Suppressor macrophage treated with lipopolysaccharide for 1 hour (primary cell): ENCODE measurements at regions not wholly inside any gene's neighbourhood (a gene's known extent, or its start where the extent isn't known, plus 50 kb on each side); places are given as distances from the start of the nearest gene placed in this dataset.
"Not testable (repeated sequence)": the region's sequence is repeated elsewhere in the genome, so short reads cannot be mapped to it uniquely, and the experiment has no call there.

ENCODE experiments used
- DNase-seq, 3 donors: peaks; one replicate each; pipeline ENCODE4 v3.0.0-alpha.2; 2020 to 2022

DNA sequence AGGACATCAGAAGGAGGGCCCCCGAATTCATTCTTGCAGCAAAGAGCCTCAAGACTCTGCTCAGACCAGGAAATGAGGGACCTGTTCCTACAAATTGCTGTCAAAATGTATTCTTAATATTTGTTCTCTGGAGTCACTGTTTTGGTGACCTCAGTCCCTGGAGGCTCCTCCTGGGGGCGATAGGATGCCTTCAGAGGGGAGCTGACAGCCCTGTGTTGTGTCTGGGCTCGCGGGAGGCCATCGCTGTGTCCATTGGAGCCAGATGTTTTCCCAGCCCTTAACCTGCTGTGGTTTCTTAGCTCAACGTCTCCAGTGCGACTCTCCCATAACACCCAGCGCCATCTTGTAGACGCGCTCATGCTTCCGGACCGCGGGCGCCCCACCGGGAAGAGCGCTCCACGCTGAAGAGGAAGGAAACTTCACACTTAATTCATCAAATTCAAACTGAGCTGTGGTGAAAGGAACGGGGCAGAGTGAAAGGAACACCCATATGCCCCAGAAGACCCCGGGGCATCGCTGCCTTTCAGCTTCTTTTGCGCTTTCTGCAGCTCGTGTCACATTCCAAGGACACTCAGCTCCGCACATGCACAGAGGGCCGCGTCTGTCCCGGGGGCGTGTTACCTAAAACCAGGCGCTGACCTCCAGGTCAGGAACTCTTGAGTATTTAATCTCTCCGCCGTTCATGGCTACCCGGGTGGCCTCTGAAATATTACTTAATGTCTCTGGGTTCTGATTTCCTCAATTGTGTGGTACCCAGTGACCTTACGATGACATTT is 112.3 kb upstream of the GDNF start:
- DNase-seq = no peak

DNA sequence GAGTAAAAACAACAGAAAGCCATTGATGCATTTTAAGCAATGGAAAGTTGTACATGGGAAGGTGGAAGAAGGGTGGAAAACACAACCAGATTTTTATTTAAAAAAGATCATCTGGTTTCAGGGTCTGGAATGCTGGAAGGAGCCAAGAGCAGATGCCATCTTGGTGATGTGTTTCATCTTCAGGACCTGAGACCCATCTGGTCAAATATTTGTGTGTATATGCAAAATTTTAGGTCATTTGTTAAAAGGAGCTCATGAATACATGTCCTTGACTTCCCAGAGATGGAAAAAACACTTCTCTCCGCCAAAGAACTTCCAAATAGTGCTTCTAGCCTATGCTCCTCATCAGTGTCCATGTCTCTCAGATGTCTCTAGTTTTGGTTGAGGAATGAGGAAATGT is 110.6 kb upstream of the GDNF start:
- DNase-seq = no peak

DNA sequence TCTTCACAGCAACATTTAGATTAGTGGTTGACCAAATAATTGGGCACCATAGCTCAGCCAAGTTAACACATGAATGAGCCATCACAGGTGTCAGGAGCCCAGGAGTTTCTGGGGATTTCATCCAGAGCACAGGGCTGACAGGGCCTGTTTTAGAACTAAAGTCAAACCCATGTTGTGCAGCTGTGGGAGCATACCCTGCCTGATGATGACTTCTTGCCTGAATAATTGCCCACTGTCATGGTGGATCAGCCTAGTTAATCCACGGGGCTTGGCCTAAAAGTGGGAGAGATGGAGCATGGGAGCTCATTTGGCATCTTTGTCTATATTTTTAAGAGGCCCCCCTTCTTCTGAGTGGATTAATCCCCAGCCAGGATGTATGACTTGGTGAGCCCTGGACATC is 105.6 kb upstream of the GDNF start:
- DNase-seq = no peak

DNA sequence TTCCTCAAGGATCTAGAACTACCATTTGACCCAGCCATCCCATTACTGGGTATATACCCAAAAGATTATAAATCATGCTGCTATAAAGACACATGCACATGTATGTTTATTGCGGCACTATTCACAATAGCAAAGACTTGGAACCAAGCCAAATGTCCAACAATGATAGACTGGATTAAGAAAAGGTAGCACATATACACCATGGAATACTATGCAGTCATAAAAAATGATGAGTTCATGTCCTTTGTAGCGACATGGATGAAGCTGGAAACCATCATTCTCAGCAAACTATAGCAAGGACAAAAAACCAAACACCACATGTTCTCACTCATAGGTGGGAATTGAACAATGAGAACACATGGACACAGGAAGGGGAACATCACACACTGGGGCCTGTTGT is 103.3 kb upstream of the GDNF start:
- not testable (repeated sequence) for DNase-seq

DNA sequence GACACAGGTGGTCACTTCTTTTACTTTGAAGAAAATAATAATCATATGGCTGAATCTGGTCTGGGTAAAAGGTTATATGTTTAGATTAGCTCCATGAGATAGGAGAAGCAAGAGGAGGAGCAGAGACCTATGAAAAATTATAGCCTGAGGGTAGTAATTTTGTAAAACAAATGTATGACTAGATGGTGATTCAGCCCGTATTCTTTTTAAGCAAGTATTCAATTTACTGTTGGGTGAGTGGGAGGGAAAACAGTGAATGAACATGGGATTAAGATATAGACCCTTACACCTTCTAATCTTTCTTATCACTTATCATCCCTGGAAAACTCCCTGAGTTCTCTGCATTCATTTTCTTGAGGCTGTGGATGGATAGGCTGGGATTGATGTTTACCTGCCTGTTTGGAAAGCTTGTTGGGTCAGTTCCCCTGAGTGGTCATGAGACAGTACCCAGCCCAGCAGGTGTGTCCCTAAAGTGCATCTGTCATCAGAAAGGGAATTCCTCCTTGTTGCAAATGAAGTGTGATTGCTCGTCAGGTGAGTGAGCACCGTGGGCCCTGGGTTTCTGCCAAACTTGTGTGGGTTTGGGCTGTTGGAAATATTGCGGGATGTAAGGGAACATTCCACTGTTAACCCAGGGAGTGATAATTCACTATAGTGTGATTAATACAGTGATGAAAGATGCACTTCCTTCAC is 101.2 kb upstream of the GDNF start:
- DNase-seq = no peak

DNA sequence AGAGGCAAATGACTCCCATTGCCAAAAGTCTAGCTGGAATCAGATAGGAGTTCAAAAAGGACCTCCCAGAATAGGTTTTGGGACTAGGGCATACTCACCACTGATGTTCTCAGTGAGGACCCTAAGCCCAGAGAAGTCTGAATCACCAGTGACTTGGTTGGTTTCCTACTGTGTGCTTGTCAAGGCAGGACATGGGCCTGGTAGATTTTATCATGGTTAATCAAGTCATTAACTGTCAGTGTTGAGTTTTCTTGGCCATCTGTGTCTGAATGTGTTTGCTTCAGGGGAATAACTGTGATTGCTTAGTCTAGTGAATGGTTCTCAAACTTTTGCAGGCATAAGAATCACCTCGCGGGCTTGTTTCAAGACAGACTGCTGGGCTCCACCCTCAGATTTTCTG is 99.0 kb upstream of the GDNF start:
- DNase-seq = no peak

DNA sequence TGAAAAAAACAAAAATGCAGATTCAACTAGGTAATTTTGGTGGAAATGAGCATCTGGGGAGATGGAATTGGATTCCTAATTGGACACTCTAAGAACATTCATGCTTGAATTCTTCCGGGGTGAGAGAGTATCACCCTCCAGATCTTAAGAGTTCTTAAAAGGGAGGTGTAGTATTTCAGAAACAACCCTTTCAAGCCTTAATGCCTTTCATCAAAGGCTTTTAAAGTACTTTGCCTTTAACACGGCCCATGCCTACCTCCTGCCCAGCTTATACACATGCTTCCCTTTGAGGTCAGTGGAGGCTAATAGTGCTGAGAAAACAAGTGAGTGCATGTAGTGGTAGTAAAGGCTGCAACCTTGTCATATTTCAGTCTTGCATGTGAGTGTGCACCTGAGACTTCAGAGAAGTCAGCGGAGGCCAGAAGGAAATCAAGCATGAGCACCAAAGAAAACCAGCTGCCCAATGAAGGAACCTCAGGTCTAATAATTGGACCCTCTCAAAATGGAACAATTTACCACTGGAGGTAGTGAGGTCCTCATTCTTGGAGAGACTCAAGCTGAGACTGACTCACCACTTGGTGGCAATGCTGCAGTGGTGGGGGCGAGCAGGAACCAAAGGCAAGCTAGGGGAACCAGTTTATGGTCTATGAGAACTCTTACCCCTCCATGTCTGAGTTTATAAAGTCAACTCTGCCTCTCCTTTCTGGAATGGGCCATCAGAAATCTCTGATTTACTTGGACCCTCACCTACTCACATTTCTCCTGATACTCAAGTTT is 98.4 kb upstream of the GDNF start:
- no peak for DNase-seq

DNA sequence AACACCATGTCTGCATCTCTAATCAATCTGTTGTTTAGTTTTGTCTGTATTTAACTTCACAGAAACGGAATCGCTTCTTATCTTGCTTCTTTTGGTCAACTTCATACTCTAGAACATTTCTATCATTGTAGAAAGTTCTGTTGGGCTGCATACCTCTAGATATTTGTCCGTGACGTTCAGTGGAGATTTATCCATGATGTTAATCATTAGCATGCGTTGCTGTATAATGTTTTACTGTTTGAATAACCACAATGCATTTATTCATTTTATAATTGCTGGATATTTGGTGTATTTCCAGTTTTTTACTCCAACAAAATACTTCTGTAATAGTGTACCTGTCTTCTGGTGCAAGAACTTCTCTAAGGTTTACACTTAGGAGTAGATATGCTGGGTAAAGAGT is 96.2 kb upstream of the GDNF start:
- no peak for DNase-seq

DNA sequence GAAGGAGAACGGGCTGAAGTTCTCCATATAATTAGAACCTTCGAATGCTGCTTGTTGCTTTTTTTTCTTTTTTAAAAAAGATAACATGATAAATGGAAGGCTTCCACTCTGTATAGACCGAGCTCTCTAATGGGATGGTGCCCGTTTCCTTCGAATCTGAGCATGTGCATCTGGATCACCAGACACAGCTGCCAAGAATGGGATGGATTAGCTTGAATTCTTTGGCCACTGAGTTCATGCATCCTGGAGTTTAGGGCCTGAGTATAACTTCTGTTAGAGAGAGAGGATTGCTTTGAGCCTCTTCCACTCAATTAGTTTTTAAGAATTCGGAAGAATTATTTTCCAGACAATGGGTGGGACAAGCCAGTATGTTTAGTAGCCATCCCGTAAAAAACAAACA is 93.7 kb upstream of the GDNF start:
- no peak for DNase-seq

DNA sequence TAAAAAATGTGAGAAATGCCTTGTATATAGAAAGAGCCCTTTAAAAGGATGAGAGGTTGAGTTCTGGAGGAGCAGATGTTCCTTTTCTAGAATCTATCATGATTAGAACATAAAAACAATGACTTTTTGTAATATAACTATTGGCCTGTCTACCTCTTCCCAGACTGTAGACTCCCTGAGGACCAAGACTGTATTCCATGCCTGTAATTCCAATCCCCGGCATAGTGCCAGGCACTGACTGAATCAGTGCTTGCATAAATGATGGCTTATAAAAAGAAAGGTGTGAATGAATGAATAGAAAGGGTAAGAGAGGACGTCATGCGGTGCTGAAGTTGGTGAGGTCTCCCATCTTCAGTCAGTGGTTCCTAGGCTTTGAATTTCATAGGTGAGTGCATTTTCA is 92.6 kb upstream of the GDNF start:
- DNase-seq = no peak

DNA sequence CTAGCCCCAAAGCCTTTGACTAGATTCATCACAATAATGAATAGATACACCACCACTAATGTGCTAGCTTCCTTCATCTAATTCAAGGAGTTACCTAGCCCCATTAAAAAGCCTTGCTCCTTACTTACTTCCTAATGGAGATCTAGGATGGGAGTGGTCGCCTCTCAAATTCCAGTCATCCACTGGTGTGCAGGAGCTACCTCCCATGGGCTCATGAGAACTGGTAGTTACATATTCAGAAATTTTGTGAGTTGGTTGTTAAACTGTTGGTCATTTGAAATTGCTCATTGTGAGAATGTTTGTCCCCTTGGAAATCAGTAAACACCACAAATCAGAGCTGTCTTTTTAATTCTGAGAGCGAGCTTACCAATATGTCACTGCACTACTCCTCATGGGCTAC is 91.7 kb upstream of the GDNF start:
- no peak for DNase-seq

DNA sequence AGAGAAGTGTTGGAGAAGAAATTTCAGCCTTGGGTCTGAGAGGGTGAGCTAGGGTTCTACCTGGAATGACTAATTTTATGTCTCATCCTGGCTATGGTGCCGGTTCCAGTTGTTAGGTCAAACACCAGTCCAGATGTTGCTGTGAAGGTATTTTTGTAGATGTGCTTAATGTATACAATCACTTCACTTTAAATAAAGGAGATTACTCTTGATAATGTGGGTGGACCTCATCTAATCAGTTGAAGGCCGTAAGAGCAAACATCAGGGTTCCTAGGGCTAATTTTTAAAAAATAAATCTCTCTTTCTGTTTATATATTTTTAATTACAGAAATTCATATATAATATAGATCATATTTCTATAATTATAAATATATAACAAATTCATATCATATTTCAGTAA is 90.5 kb upstream of the GDNF start:
- no peak for DNase-seq

DNA sequence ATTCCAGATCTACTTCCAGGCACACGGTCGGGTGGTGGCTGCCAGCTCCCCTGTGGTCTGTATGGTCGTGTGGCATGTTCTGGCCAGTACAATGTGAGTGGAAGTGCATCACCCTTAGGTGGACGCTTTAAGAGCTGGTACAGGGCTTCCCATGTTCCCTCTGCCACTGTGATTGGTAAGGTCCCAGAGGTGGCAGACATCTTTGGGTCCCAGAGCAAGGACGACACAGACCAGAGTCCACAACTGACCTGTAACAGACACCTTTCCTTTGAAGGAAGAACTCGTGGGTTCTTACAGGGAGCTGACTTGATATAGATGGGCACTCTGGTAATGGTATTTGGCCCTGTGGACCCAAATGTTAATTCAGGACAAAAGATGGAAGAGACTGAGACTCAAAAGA is 90.0 kb upstream of the GDNF start:
- no peak for DNase-seq

DNA sequence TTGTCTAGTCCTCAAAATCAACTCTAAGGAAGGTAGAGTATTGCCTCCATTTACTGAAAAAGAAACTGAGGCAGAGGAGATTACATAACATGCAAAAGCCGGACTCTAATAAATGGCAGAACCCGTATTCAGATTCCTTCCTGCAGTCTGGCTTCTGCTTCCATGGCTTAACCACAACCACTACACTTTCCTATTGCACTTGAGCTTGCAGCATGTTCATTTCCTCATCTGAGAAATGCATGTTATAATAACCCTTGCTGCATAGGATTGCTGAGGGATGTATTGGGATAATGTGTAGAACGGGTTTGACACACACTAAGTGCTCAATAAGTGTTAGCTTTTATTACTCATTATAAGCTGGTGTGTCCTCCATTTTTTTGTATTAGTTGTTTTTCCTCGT is 87.9 kb upstream of the GDNF start:
- DNase-seq = not testable (repeated sequence)

DNA sequence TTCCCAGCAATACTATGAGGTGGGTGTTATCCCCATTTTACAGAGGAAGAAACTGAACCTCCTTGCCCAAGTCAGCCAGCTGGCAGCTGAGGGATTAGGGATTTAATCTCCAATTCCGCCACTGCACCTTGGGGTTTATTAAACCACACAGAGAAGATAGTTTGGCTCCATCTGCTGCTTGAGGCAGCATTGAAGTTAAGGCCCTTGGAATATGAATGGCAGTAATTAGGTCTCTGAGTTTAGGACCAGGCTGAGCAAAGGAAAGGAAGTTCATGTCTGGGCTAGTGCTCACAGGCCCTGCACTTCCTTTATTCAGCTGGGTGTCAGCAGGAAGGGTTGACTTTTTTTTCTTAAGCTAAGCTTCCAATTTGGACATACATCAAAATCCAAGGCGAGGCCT is 86.9 kb upstream of the GDNF start:
- DNase-seq = no peak

DNA sequence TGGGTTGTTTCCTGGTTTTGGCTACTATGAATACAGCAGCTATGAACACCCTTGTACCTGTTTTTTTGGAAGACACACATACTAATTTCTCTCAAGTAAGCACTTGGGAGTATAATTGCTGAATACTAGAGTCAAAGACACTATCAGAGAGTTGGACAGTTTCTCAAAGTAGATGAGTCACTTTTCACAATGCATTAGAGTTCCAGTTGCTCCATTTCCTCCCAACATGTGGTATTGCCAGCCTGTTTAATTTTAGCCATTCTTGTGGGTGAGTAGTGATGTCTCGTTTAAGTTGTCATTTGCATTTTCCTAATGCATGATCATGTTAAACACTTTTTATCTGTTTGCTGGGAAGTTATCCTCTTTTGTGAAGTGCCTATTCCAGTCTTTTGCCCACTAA is 81.6 kb upstream of the GDNF start:
- DNase-seq = no peak

DNA sequence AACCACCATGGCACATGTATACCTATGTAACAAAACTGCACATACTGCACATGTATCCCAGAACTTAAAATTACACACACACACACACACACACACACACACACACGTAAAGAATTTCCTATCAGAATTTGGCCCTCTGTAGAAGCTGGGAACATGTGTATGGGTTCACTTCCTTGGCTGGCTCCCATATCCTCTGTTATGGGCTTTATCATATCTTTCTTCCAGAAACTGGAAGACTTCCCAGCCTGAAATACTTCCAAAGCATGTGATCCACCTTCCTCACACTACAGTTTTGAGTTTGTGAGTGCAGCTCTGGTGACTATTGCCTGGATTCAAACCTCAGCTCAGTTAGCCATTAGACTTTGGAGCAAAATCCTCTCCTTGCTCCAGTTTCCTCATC is 78.6 kb upstream of the GDNF start:
- no peak for DNase-seq

DNA sequence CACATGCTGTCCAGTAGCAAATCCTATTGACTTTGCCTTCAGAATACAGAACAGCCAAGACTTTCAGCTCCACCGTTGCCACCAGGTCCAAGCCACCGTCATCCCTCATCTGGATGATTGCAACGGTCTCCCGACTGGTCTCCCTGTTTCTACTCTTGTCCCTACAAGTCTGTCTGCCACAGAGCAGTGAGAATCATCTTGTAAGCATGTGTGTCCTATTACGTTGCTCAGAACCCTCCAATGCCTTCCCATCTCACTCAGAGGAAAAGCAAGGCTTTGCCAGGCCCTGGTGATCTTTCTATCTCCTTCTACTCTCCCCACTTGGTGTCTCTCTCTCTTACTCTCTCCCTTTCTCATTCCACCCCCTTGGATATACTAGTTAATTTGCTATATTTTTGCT is 76.7 kb upstream of the GDNF start:
- DNase-seq = no peak

DNA sequence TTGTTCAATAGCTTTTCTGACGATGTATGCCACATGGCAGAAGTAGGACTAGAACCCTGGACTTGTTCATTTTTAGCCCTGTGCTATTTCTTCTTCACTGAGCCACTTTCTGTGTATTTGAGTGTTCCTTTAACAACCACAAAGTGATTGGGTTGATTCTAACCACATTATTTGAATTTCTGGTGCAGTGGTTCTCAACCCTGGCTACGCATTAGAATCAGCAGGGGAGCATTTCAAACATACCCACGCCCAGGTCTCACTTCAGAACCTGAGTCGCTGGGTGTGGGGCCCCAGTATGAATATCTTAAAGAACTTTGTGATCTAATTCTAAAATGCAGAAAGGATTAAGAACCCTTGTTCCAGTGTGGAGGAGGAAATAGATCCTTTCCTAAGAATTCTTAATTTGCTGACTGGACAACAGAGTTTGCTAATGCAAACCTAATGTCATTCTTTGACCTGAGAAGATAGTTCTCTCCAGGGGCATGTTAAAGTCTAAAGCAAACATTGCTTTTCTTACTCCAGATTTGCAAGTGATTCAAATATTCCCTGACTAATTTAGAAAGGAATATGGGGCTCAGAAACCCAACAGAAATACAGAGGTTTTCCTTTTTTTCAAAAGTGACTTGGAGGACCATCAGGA is 75.4 kb upstream of the GDNF start:
- DNase-seq = no peak

DNA sequence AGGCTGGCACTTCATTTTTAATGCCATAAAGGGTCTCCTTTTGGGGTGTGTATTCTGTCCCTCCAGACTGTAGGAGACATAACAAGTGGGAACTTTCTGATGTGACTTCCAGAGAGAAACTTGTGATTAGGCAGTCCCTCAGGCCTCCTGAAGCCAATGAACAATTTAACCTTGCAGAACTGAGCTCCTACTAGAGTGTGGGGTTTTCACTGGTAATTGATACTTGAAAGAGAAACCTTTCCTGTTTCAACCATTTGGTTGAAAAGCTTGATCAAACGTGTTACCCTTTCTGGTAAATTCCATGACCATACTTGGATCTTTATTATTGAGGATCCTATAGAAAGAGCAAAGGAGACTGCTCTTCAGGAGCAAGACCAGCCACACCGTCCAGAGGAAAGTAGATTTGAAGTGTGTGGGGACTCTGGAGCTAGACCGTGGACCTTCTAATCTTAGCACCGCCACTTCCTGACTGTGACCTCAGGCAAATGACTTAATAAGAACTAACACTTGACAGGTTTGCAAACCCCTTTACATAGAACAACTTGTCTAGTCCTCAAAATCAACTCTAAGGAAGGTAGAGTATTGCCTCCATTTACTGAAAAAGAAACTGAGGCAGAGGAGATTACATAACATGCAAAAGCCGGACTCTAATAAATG is 69.9 kb upstream of the GDNF start:
- not testable (repeated sequence) for DNase-seq

DNA sequence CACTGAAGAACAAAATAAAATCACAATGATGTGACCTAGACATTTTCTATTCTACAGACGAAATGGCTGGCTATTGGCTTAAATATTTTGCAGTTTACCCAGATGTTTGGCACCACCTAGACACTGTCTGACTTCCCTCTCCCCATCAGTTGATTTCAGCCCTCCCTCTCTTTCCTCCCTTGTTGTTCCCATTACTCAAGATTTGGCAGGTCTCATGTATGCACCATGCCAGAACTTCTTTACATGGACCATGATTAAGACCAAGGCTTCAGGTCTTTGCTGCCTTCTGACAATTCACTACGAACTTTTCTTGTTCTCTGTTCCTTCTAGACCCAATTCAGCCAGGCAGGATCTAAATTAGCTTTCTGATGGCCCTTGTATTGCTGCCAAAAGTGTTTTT is 66.6 kb upstream of the GDNF start:
- no peak for DNase-seq

DNA sequence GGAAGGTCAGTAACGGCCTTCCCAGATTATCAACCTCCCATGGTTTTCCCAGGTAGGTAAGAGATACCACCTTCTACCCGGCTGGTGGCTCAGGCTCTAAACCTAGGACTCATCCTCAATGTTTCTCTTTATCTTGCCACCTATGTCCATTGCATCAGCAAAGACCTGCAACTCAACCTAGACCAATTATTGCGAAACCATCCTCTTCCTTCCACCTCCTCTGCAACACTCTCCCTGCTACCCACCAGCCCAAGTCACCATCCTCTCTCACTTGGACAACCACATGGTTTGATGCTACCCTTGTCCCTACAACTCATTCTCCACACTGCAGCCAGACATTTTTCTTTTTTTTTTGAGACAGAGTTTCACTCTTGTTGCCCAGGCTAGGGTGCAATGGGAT is 65.4 kb upstream of the GDNF start:
- no peak for DNase-seq

DNA sequence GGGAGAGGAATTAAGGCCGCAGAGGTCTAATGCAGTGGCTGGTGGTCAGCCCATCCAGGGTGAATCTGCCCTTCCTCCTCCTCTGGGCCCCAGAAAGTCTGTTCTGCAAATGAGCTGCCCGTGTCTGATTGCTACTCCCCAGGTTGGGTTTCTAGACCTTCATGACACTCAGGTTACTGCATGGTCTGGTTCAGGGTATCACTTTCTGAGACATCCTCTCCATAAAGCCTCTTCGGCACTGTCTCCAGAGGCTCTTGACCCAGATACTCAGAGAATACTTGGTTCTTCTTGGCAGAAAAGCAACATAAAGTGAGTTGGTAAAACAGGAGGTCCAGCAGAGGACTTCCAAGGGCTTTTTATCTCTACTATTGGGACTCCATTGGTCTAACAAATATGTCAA is 62.5 kb upstream of the GDNF start:
- DNase-seq = no peak
